ENCODE measurements at regions not wholly inside any gene's neighbourhood (a gene's known extent, or its start where the extent isn't known, plus 50 kb on each side); places are given as distances from the start of the nearest gene placed in this dataset.
"Not testable (repeated sequence)": the region's sequence is repeated elsewhere in the genome, so short reads cannot be mapped to it uniquely, and the experiment has no call there.

GRCh38 chr6:94727710-94728109 is 849.6 kb upstream of the MANEA start:
- Histone ChIP-seq H3K4me1 (replicated peaks in 1 of 2) (no peaks in the 10 kb centered on the region), H3K9me3 (replicated peaks in 1 of 3) (no peaks in the 10 kb centered on the region), H3K27ac (no peak overlapping the region), H3K27me3 (no peaks in the 10 kb centered on the region), H3K4me3 (no peak overlapping the region), H3K36me3 (replicated peaks in 1 of 2) (no peaks in the 10 kb centered on the region)
- no peak for DNase-seq
- no peak for TF ChIP-seq CTCF (IDR thresholded peaks at IDR 0.05)
- TF ChIP-seq POLR2A (IDR thresholded peaks at IDR 0.05), result no peak
- intact Hi-C loops (cut with DNase I), result no loop called here

GRCh38 chr6:94721459-94721858 is 855.9 kb upstream of the MANEA start:
- Histone ChIP-seq H3K27ac (no peak overlapping the region), H3K36me3 (replicated peaks in 1 of 2) (no peaks in the 10 kb centered on the region), H3K27me3 (no peaks in the 10 kb centered on the region), H3K4me1 (replicated peaks in 1 of 2) (no peaks in the 10 kb centered on the region), H3K9me3 (replicated peaks in 1 of 3) (no peaks in the 10 kb centered on the region), H3K4me3 (no peak overlapping the region)
- TF ChIP-seq POLR2A (IDR thresholded peaks at IDR 0.05) (no peak), CTCF (IDR thresholded peaks at IDR 0.05) (no peak)
- intact Hi-C loops (cut with DNase I), result no loop called here
- WGBS, 4 donors, result 65 to 75% (median 67%) methylated on average over 2 of the region's 2 CpGs
- no peak for DNase-seq

GRCh38 chr6:94713446-94713845 is 863.9 kb upstream of the MANEA start:
- no peaks in the 10 kb centered on the region for H3K9me3 ChIP-seq (replicated peaks in 1 of 3)
- TF ChIP-seq POLR2A (IDR thresholded peaks at IDR 0.05) (no peak), CTCF (IDR thresholded peaks at IDR 0.05) (no peak)
- H3K27ac ChIP-seq, result no peak overlapping the region
- no peak overlapping the region for H3K4me3 ChIP-seq
- no peak for DNase-seq
- H3K36me3 ChIP-seq (replicated peaks in 1 of 2), result no peaks in the 10 kb centered on the region
- WGBS, 4 donors, result 39 to 54% (median 43%) methylated on average over 1 of the region's 1 CpG
- H3K27me3 ChIP-seq, result no peaks in the 10 kb centered on the region
- intact Hi-C loops (cut with DNase I), result no loop called here
- no peaks in the 10 kb centered on the region for H3K4me1 ChIP-seq (replicated peaks in 1 of 2)

DNA sequence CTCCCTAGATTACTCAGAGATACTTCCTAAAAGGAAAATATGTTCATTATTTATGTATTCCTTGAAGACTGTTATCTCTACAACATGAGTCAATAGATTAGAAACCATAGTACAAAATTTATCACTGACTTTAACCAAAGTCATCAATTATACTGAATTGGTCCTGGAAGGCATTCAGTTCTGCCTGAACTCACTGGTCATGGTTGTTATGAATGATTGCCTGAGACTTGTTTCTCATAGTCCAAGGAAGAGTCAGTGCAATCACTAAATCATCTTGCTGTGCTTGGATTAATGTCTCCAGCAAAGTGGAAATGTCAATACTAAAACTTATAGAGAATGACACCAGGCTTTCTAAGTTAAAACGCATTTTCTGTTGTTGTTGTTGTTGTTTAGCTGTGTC is 878.6 kb upstream of the MANEA start:
- TF ChIP-seq POLR2A (IDR thresholded peaks at IDR 0.05), result no peak
- TF ChIP-seq CTCF (IDR thresholded peaks at IDR 0.05), result no peak
- intact Hi-C loops (cut with DNase I), result no loop called here
- Histone ChIP-seq H3K36me3 (replicated peaks in 1 of 2) (no peaks in the 10 kb centered on the region), H3K27ac (no peak overlapping the region), H3K9me3 (replicated peaks in 1 of 3) (no peaks in the 10 kb centered on the region), H3K27me3 (no peaks in the 10 kb centered on the region), H3K4me1 (replicated peaks in 1 of 2) (no peaks in the 10 kb centered on the region), H3K4me3 (no peak overlapping the region)
- DNase-seq, result no peak
- 48 to 80% (median 52%) methylated on average over 1 of the region's 1 CpG for WGBS, 4 donors

DNA sequence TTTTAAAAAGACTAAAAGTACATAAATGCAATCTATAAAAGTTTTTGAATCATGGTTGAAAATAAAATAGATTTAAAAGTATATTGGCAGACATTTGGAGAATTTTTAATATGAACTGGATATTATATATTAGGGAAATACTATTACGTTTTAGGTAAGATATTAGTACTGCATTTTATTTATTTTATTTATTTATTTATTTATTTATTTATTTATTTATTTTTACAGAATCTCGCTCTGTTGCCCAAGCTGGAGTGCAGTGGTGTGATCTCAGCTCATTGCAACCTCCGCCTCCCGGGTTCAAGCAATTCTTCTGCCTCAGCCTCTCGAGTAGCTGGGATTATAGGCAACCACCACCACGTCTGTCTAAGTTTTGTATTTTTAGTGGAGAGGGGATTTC is 890.1 kb upstream of the MANEA start:
- DNase-seq; H3K4me1 ChIP-seq (replicated peaks in 1 of 2); H3K36me3 ChIP-seq (replicated peaks in 1 of 2); H3K4me3 ChIP-seq; intact Hi-C loops (cut with DNase I); H3K27ac ChIP-seq; H3K27me3 ChIP-seq; H3K9me3 ChIP-seq (replicated peaks in 1 of 3): not testable (repeated sequence)
- 84 to 94% (median 92%) methylated on average over 6 of the region's 6 CpGs for WGBS, 4 donors

All from adrenal gland (tissue), 9 donors.